ENCODE measurements at regions not wholly inside any gene's neighbourhood (a gene's known extent, or its start where the extent isn't known, plus 50 kb on each side); places are given as distances from the start of the nearest gene placed in this dataset.

DNA sequence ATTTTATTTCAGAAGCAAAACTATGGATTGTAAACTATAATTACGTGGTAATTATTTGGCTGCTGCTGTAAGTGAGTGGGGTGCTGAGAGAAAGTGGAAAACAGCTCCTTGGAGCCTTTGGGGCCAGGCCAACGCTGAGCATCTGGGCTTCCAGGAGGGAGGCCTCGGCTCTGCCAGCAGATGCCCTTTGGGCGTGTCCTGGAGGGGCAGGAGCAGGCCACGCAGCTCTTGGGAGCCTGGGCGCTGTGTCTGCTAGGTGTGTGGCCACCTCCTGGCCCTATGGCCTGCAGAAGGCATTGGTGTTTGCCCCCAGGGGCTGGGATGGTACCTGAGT is 423.3 kb downstream of the GLRX3 start:
- DNase-seq (ENCODE audit: low read depth in 2 of 2): no peak

GRCh38 chr10:130560116-130560515 is 423.9 kb downstream of the GLRX3 start:
- no peak for DNase-seq (ENCODE audit: low read depth in 2 of 2)

DNA sequence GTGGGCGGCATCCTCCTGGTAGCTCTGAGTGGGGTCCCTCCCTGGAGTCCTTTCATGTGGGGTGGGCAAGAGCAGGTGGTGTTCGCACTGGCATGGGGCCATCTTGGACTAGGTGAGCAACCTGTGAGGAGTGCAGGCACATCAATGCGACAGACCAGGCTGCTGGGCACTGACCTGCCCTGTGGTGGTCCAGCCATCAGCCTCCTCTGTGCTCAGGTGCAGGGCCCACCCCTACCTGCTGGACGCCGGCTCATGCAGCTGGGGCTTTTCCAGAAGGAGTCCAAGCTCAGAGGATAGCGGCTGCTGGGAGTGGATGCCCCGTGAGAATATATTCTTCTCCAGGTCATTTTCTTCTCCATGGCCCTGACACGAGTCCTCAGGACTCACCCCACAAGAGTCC is 424.4 kb downstream of the GLRX3 start:
- DNase-seq (ENCODE audit: low read depth in 2 of 2): no peak

DNA sequence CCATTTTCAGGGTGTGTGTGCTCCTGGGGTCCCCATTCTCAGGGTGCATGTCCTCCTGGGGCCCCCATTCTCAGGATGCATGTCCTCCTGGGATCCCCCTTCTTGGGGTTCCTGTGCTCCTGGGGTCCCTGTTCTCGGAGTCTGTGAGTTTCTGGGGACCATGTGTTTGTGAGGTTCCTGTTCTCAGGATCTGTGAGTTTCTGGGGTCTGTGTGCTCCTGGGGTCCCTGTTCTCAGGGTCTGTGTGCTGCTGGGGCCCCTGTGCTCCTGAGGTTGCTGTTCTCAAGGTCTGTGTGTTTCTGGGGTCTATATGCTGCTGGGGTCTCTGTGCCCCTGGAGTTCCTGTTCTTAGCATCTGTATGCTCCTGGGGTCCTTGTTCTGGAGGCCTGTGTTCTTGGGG is 425.5 kb downstream of the GLRX3 start:
- no peak for DNase-seq (ENCODE audit: low read depth in 2 of 2)

DNA sequence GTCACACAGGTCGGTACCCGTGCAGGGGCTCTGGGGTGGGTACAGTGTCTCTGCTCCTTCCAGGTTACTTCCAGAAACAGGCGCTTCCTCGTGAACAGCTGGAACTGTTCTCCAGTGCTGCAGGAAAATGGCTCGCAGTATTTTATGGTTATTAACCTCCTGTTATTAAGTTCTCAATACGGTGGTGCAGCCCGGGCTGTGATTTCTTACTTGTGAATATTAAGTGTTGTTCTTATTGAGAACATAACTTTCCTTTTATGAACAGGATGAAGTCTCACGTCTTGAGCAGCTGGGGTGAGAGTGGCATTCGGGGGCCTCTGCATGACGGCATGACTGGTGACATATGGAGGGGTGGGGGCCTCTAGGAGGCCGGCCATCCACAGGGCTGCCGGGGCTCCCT is 430.8 kb downstream of the GLRX3 start:
- no peak for DNase-seq (ENCODE audit: low read depth in 2 of 2)

GRCh38 chr10:130567436-130567835 is 431.2 kb downstream of the GLRX3 start:
- DNase-seq (ENCODE audit: low read depth in 2 of 2): no peak

DNA sequence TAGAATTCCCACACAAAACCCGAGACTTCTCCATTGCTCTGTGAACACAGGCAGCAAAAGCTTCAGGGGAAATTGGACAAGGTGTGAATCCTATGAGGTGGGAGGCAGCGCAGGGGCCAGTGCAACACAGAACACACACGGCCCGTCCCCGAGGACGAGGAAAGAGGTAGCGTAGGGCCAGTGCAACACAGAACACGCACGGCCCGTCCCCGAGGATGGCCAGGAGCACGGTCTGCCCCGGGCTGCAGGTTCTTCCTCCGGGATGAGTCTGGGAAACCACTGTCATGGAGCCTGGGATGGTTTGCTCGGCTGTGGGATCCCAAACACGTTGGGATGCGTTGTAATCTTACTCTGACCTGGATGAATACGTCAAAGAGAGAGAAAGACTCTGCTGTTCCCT is 432.1 kb downstream of the GLRX3 start:
- no peak for DNase-seq (ENCODE audit: low read depth in 2 of 2)

DNA sequence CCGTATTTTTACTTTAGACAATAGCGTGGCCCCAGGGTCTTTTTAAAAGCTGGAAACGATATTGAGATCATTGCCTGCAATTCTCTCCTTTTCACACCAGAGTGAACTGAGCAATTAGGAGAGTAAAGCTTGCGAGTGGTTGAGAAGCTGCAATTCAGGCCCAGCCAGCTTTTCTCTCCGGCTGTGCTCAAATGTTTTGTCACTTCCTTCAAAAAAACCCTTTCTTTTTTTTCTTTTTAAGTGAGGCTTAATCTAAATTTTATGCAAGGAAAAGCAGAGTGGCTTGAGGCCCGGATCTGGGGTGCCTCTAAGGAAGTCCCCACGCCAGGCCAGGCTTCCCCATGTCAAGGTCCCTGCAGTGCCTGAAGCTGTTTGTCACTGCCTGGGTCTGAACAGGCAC is 433.9 kb downstream of the GLRX3 start:
- no peak for DNase-seq (ENCODE audit: low read depth in 2 of 2)

DNA sequence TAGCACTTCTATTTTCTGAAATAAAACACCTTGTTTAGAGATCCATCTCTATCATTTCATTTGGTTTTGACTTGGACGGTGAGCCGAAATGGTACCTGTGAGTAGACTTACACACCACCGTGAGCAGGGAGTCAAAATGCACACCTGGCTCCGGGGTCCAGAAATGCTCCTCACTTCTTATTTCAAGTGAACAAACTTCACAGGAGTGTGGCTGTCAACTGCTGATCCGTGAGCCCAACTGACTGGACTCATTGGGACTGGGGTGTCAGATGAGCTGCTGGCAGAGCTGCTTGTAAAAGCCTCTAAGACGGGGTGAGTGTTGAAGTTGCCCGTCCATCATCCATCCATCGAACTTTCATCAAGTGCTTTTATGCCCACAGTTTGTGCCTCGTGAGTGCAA is 435.5 kb downstream of the GLRX3 start:
- no peak for DNase-seq (ENCODE audit: low read depth in 2 of 2)

- DNase-seq (ENCODE audit: low read depth in 2 of 2): no peak
These were observed 437.3 kb downstream of the GLRX3 start for GRCh38 chr10:130573446-130573845.

GRCh38 chr10:130575756-130576285 is 439.6 kb downstream of the GLRX3 start:
- DNase-seq (ENCODE audit: low read depth in 2 of 2): no peak

DNA sequence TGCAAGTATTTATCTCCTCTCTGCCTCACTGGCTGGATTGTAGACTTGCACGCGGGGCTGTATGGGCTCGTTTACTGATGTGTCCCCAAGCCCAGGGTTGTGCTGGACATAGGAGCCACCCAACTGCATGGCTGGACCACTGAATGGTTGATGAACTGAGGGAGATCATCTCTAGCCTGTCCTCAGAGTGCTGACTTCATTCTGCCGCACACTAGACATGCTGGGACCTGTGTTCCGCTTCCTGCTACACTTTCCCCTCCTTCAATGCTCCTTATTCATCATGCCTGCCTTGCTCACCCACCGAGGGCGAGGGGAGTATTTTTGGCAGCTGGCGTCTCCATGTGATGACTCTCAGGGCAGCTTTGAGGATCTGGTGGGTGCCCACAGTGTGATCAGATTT is 440.2 kb downstream of the GLRX3 start:
- no peak for DNase-seq (ENCODE audit: low read depth in 2 of 2)

- no peak for DNase-seq (ENCODE audit: low read depth in 2 of 2)
These were observed 440.8 kb downstream of the GLRX3 start for GRCh38 chr10:130577039-130577438.

- DNase-seq (ENCODE audit: low read depth in 2 of 2): no peak
These were observed 442.5 kb downstream of the GLRX3 start for GRCh38 chr10:130578532-130579289.

- no peak for DNase-seq (ENCODE audit: low read depth in 2 of 2)
These were observed 443.7 kb downstream of the GLRX3 start for GRCh38 chr10:130579913-130580312.

DNA sequence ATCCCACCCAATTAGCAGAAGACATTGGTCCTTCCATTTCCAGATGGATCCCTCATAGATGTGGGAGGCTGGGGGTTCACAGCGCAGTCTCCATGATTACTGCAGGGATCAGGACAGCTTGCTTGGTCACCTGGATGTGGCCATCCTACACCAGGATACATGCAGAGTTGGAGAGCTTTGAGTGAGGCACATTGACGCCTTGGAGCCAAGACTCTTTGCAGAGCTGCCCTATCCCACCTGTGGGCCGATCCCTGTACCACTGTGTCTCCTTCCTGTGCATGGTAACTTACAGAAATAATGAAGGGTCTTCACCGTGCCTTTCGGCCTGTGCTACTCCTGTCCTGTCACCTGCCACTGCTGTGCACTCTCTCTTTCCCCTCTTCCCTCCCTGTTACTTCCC is 444.8 kb downstream of the GLRX3 start:
- no peak for DNase-seq (ENCODE audit: low read depth in 2 of 2)

DNA sequence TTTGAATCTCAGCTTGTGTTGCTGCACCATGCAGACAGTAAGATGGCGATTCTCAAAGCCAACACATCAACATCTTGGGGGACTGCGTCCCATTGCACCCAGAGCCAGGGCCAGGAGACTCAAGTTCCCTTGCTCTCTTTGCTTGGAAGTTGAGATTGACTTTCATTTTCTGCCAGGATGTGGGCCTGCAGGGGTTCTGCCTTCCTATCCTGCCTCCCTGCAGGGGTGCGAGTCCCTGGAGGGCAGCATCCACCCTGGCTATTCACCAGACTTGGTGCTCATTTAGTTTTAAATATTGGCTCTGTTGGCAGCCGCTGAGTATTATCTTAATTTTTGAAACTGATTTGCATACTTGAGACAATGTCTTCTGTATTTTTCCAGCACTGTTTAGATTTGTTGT is 451.5 kb downstream of the GLRX3 start:
- DNase-seq (ENCODE audit: low read depth in 2 of 2): no peak

DNA sequence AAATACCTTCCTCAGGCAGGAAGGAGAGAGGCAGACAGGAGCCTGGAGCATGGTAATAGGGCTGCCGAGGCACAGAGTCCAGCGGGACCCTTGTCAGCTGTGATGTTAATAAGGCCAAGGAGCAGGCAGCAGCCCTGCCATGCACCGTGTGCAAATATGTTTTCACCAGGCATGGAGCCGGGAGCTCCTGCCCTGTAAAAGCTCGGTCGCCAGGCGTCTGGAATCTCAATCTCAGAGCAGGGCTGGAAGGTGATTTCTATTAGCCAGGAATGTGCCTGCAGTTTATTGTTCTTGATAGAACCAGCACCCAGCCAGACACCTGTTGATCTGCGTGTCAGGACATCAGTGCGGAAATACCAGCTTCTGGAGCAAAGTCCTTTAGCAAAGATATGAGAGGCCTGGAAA is 469.8 kb downstream of the GLRX3 start:
- no peak for DNase-seq (ENCODE audit: low read depth in 2 of 2)

DNA sequence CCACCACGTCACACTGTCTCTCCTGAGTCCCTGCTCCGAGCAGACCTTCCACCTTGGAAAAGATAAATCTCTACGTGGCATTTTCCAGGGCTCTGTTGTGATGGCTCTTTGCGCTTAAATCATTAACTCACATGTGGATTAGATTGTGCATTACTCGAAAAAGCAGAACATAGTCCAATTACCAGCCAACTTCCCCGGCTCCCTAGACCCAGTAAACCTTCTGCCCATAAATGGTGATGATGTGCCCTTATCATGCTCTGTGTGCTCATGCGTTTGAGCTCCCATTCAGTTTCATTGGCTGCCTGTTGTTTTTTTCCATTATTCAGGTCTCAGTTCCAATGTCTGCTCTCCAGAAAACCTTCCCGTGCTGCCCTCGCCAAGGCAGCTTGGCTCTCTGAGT is 471.2 kb downstream of the GLRX3 start:
- no peak for DNase-seq (ENCODE audit: low read depth in 2 of 2)

DNA sequence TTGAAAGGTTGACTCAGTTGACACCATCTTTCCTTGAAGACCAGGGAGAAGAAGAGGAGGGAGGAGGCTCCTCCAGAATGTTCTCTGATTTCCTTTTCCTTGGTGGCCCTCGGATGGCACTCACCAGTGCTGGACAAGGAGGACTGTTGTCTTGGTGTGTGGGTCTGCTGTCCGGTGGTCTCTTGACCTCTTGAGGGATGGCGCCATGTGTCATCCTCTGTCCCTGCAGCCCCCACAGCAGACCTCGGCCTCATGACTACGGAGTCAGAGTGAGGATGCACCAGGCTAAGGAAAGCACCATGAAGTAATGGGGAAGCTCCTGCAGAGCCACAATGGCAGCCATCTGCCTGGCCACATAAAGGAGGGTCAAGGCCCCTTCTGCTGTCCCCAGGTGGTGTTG is 475.0 kb downstream of the GLRX3 start:
- DNase-seq (ENCODE audit: low read depth in 2 of 2): no peak

DNA sequence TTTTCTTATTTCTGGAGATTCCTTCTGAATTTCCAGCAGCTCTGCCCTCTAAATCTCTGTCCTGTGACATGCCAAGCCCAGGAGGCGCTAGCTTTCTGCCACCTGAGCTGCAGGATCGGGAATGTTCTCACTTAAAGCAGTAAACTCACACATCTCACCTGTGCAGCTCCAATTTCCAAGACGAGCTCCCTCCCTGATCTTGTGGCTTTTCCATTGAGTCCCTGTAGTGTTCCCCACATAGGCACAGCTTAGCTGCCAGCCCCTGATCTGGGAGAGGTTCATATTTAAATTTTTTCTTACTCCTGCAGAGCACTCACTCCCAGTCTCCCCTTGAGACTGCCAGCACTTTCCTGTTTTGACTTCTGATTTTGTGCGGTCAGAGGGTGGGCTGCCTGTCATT is 479.3 kb downstream of the GLRX3 start:
- DNase-seq (ENCODE audit: low read depth in 2 of 2): no peak

- no peak for DNase-seq (ENCODE audit: low read depth in 2 of 2)
These were observed 481.8 kb downstream of the GLRX3 start for GRCh38 chr10:130617985-130618384.

GRCh38 chr10:130618647-130619046 is 482.5 kb downstream of the GLRX3 start:
- DNase-seq (ENCODE audit: low read depth in 2 of 2): no peak

- no peak for DNase-seq (ENCODE audit: low read depth in 2 of 2)
These were observed 485.1 kb downstream of the GLRX3 start for GRCh38 chr10:130621231-130621775.

Measured in activated CD8-positive, alpha-beta memory T cell treated with anti-CD3 and anti-CD28 coated beads for 4 hours (primary cell).